HepG2 (cell line): ENCODE measurements at regions not wholly inside any gene's neighbourhood (a gene's known extent, or its start where the extent isn't known, plus 50 kb on each side); places are given as distances from the start of the nearest gene placed in this dataset.

Source experiments
- CEBPG ChIP-seq: IDR thresholded peaks from 2 replicates; pipeline ENCODE4 v1.6.1; 2016
- MYPOP ChIP-seq: sonication (generic); formaldehyde crosslinking; IDR thresholded peaks from 2 replicates; pipeline ENCODE4 v1.8.1; 2023; ENCODE audit warnings: mild to moderate bottlenecking, moderate library complexity, missing genetic modification reagents
- NFE2L1 ChIP-seq: sonication (generic); formaldehyde crosslinking; IDR thresholded peaks from 2 replicates; pipeline ENCODE4 v1.4.0; 2020; ENCODE audit warnings: missing genetic modification reagents, mild to moderate bottlenecking, borderline replicate concordance
- ZNF207 ChIP-seq: fragments of 450-650 bp; IDR thresholded peaks from 2 replicates; pipeline ENCODE4 v1.6.1; 2016; ENCODE audit warnings: antibody characterized with exemption, borderline replicate concordance
- ZNF232 ChIP-seq: sonication (generic); formaldehyde crosslinking; IDR thresholded peaks from 2 replicates; pipeline ENCODE4 v1.4.0; 2020; ENCODE audit warnings: missing genetic modification reagents, borderline replicate concordance
- ZNF570 ChIP-seq: sonication (generic); formaldehyde crosslinking; IDR thresholded peaks from 2 replicates; pipeline ENCODE4 v1.4.0; 2020; ENCODE audit warnings: mild to moderate bottlenecking, missing genetic modification reagents, borderline replicate concordance
- TF ChIP-seq, protein P1 (sequence below): sonication (generic); formaldehyde crosslinking; IDR thresholded peaks from 2 replicates; pipeline ENCODE4 v1.5.0; 2020; ENCODE audit warnings: mild to moderate bottlenecking, missing genetic modification reagents, borderline replicate concordance

GRCh38 chr9:22211588-22212360, 202.7 kb upstream of the CDKN2B start (continued):
- TF ChIP-seq MYPOP (CRISPR knock-in tag) = no peak
- TF ChIP-seq CEBPG (CRISPR knock-in tag) = no peak
- no peak for TF ChIP-seq ZNF570 (CRISPR knock-in tag)
- TF ChIP-seq ZNF232 = no peak
- TF ChIP-seq ZNF207 = no peak
- TF ChIP-seq NFE2L1 (CRISPR knock-in tag) = no peak
- TF ChIP-seq, protein P1, sequence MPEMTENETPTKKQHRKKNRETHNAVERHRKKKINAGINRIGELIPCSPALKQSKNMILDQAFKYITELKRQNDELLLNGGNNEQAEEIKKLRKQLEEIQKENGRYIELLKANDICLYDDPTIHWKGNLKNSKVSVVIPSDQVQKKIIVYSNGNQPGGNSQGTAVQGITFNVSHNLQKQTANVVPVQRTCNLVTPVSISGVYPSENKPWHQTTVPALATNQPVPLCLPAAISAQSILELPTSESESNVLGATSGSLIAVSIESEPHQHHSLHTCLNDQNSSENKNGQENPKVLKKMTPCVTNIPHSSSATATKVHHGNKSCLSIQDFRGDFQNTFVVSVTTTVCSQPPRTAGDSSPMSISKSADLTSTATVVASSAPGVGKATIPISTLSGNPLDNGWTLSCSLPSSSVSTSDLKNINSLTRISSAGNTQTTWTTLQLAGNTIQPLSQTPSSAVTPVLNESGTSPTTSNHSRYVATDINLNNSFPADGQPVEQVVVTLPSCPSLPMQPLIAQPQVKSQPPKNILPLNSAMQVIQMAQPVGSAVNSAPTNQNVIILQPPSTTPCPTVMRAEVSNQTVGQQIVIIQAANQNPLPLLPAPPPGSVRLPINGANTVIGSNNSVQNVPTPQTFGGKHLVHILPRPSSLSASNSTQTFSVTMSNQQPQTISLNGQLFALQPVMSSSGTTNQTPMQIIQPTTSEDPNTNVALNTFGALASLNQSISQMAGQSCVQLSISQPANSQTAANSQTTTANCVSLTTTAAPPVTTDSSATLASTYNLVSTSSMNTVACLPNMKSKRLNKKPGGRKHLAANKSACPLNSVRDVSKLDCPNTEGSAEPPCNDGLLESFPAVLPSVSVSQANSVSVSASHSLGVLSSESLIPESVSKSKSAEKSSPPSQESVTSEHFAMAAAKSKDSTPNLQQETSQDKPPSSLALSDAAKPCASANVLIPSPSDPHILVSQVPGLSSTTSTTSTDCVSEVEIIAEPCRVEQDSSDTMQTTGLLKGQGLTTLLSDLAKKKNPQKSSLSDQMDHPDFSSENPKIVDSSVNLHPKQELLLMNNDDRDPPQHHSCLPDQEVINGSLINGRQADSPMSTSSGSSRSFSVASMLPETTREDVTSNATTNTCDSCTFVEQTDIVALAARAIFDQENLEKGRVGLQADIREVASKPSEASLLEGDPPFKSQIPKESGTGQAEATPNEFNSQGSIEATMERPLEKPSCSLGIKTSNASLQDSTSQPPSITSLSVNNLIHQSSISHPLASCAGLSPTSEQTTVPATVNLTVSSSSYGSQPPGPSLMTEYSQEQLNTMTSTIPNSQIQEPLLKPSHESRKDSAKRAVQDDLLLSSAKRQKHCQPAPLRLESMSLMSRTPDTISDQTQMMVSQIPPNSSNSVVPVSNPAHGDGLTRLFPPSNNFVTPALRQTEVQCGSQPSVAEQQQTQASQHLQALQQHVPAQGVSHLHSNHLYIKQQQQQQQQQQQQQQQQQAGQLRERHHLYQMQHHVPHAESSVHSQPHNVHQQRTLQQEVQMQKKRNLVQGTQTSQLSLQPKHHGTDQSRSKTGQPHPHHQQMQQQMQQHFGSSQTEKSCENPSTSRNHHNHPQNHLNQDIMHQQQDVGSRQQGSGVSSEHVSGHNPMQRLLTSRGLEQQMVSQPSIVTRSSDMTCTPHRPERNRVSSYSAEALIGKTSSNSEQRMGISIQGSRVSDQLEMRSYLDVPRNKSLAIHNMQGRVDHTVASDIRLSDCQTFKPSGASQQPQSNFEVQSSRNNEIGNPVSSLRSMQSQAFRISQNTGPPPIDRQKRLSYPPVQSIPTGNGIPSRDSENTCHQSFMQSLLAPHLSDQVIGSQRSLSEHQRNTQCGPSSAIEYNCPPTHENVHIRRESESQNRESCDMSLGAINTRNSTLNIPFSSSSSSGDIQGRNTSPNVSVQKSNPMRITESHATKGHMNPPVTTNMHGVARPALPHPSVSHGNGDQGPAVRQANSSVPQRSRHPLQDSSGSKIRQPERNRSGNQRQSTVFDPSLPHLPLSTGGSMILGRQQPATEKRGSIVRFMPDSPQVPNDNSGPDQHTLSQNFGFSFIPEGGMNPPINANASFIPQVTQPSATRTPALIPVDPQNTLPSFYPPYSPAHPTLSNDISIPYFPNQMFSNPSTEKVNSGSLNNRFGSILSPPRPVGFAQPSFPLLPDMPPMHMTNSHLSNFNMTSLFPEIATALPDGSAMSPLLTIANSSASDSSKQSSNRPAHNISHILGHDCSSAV (CRISPR knock-in tag) = no peak
